ENCODE measurements at regions not wholly inside any gene's neighbourhood (a gene's known extent, or its start where the extent isn't known, plus 50 kb on each side); places are given as distances from the start of the nearest gene placed in this dataset.

DNA sequence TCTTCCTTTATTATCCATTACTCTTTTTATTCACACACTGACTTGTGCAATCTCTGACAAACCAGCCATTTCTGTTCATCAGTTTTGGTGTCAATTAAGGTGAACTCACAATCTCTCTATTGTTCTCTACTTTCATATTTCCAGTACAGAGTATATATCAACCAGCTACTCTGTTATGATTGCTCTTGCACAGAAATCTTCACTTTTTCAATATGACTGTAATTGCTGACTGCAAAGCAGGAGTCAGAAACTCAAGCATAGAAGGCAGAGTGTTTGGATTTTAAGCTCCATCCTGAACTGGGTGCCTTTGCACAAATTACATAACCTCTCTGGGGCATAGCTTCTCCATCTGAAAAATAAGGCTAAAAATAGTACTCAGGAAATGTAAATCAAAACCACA is 1042.0 kb downstream of the GRM8 start (continued):
- TF ChIP-seq NANOG (IDR thresholded peaks at IDR 0.05; ENCODE audit: borderline replicate concordance): no peak
- TF ChIP-seq CREB1 (CRISPR knock-in tag; IDR thresholded peaks at IDR 0.05; ENCODE audit: low read depth): no peak
- TF ChIP-seq, protein P1, sequence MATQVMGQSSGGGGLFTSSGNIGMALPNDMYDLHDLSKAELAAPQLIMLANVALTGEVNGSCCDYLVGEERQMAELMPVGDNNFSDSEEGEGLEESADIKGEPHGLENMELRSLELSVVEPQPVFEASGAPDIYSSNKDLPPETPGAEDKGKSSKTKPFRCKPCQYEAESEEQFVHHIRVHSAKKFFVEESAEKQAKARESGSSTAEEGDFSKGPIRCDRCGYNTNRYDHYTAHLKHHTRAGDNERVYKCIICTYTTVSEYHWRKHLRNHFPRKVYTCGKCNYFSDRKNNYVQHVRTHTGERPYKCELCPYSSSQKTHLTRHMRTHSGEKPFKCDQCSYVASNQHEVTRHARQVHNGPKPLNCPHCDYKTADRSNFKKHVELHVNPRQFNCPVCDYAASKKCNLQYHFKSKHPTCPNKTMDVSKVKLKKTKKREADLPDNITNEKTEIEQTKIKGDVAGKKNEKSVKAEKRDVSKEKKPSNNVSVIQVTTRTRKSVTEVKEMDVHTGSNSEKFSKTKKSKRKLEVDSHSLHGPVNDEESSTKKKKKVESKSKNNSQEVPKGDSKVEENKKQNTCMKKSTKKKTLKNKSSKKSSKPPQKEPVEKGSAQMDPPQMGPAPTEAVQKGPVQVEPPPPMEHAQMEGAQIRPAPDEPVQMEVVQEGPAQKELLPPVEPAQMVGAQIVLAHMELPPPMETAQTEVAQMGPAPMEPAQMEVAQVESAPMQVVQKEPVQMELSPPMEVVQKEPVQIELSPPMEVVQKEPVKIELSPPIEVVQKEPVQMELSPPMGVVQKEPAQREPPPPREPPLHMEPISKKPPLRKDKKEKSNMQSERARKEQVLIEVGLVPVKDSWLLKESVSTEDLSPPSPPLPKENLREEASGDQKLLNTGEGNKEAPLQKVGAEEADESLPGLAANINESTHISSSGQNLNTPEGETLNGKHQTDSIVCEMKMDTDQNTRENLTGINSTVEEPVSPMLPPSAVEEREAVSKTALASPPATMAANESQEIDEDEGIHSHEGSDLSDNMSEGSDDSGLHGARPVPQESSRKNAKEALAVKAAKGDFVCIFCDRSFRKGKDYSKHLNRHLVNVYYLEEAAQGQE (IDR thresholded peaks at IDR 0.05; ENCODE audit: unreplicated experiment): no peak
- no peak for TF ChIP-seq POLR2AphosphoS5 (IDR thresholded peaks at IDR 0.05; ENCODE audit: low read depth)

DNA sequence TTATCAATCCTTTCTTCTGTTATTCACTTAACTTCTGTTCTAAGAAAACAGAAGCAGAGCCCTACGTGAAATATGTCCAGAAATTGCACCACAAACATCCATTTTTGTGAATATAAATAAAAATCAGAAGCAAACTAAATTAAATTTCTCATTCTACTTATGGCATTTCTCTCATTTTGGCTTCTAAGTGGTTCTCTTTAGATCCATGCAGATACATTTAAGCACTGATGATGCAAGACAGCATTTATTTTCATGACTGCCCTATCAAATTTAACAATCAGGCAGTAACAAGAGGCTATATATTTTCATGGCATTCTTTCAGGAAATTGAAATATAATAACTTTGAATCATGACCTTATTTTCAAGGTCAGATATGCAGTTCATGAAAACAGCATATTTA is 1049.6 kb downstream of the GRM8 start:
- Histone ChIP-seq H3K4me3 (no peak overlapping the region), H3K79me2 (replicated peaks; ENCODE audit: insufficient read depth) (no peaks in the 10 kb centered on the region), H3K4me1 (ENCODE audit: insufficient read depth) (no peaks in the 10 kb centered on the region), H2AFZ (no peak overlapping the region), H3K27me3 (ENCODE audit: insufficient read depth) (no peaks in the 10 kb centered on the region), H4K20me1 (replicated peaks; ENCODE audit: insufficient read depth) (no peaks in the 10 kb centered on the region), H3K27ac (ENCODE audit: low read depth) (no peak overlapping the region), H3F3A (replicated peaks; ENCODE audit: low read depth) (no peaks in the 10 kb centered on the region), H3K36me3 (ENCODE audit: insufficient read depth) (no peaks in the 10 kb centered on the region), H3K4me2 (no peak overlapping the region), H3K9me2 (ENCODE audit: insufficient read depth) (no peaks in the 10 kb centered on the region)
- H3K9me3 Mint-ChIP-seq: no peaks in the 10 kb centered on the region
- TF ChIP-seq STAT1 (IDR thresholded peaks at IDR 0.05; ENCODE audit: unreplicated experiment): no peak
- TF ChIP-seq, protein P2, sequence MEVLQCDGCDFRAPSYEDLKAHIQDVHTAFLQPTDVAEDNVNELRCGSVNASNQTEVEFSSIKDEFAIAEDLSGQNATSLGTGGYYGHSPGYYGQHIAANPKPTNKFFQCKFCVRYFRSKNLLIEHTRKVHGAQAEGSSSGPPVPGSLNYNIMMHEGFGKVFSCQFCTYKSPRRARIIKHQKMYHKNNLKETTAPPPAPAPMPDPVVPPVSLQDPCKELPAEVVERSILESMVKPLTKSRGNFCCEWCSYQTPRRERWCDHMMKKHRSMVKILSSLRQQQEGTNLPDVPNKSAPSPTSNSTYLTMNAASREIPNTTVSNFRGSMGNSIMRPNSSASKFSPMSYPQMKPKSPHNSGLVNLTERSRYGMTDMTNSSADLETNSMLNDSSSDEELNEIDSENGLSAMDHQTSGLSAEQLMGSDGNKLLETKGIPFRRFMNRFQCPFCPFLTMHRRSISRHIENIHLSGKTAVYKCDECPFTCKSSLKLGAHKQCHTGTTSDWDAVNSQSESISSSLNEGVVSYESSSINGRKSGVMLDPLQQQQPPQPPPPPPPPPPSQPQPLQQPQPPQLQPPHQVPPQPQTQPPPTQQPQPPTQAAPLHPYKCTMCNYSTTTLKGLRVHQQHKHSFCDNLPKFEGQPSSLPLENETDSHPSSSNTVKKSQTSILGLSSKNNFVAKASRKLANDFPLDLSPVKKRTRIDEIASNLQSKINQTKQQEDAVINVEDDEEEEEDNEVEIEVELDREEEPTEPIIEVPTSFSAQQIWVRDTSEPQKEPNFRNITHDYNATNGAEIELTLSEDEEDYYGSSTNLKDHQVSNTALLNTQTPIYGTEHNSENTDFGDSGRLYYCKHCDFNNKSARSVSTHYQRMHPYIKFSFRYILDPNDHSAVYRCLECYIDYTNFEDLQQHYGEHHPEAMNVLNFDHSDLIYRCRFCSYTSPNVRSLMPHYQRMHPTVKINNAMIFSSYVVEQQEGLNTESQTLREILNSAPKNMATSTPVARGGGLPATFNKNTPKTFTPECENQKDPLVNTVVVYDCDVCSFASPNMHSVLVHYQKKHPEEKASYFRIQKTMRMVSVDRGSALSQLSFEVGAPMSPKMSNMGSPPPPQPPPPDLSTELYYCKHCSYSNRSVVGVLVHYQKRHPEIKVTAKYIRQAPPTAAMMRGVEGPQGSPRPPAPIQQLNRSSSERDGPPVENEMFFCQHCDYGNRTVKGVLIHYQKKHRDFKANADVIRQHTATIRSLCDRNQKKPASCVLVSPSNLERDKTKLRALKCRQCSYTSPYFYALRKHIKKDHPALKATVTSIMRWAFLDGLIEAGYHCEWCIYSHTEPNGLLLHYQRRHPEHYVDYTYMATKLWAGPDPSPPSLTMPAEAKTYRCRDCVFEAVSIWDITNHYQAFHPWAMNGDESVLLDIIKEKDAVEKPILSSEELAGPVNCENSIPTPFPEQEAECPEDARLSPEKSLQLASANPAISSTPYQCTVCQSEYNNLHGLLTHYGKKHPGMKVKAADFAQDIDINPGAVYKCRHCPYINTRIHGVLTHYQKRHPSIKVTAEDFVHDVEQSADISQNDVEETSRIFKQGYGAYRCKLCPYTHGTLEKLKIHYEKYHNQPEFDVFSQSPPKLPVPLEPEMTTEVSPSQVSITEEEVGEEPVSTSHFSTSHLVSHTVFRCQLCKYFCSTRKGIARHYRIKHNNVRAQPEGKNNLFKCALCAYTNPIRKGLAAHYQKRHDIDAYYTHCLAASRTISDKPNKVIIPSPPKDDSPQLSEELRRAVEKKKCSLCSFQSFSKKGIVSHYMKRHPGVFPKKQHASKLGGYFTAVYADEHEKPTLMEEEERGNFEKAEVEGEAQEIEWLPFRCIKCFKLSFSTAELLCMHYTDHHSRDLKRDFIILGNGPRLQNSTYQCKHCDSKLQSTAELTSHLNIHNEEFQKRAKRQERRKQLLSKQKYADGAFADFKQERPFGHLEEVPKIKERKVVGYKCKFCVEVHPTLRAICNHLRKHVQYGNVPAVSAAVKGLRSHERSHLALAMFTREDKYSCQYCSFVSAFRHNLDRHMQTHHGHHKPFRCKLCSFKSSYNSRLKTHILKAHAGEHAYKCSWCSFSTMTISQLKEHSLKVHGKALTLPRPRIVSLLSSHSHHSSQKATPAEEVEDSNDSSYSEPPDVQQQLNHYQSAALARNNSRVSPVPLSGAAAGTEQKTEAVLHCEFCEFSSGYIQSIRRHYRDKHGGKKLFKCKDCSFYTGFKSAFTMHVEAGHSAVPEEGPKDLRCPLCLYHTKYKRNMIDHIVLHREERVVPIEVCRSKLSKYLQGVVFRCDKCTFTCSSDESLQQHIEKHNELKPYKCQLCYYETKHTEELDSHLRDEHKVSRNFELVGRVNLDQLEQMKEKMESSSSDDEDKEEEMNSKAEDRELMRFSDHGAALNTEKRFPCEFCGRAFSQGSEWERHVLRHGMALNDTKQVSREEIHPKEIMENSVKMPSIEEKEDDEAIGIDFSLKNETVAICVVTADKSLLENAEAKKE (CRISPR knock-in tag; IDR thresholded peaks at IDR 0.05): no peak
- TF ChIP-seq EZH2phosphoT487 (IDR thresholded peaks at IDR 0.05; ENCODE audit: unreplicated experiment): no peak
- TF ChIP-seq, protein P1 (IDR thresholded peaks at IDR 0.05; ENCODE audit: unreplicated experiment): no peak
- no peak for TF ChIP-seq NANOG (IDR thresholded peaks at IDR 0.05; ENCODE audit: borderline replicate concordance)
- TF ChIP-seq ZNF114 (CRISPR knock-in tag; IDR thresholded peaks at IDR 0.05): no peak
- TF ChIP-seq EZH2 (IDR thresholded peaks at IDR 0.05; ENCODE audit: low read depth, unreplicated experiment): no peak
- DNase-seq (ENCODE audit: low spot score): no peak
- peaks cover 2% of the 10 kb centered on the region for H3K27me3 Mint-ChIP-seq (ENCODE audit: insufficient read depth, low read depth, poor library complexity)
- H3K4me3 Mint-ChIP-seq: no peak overlapping the region
- H3K4me1 Mint-ChIP-seq: no peaks in the 10 kb centered on the region
- H3K27ac Mint-ChIP-seq: no peak overlapping the region
- H3K36me3 Mint-ChIP-seq (ENCODE audit: low read depth): no peaks in the 10 kb centered on the region
- ATAC-seq: no peak

All from GM23338 (cell line).